ENCODE measurements at regions not wholly inside any gene's neighbourhood (a gene's known extent, or its start where the extent isn't known, plus 50 kb on each side); places are given as distances from the start of the nearest gene placed in this dataset.
"Not testable (repeated sequence)": the region's sequence is repeated elsewhere in the genome, so short reads cannot be mapped to it uniquely, and the experiment has no call there.

DNA sequence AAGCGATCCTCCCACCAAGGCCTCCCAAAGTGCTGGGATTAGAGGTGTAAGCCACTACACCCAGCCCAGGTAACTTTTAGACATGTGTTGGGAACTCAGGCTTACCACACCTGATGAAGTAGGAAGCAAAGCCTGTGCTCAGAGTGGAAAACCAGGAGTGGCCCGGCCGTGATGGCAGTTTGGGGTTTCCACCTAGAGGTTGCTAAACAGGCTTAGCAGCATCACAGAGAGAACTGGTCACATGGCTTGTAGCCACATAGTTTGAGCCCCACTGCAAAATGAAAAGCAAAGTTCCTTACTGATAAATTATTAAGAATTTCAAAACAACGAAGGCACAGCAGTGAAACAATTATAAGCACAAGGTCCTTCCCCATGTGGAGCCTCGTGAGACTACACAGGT, 142.6 kb upstream of the CXADR start:
- Mint-ChIP-seq H3K4me3 (no peak overlapping the region), H3K4me1 (ENCODE audit: low read depth) (no peaks in the 10 kb centered on the region), H3K36me3 (ENCODE audit: low read depth) (no peaks in the 10 kb centered on the region), H3K27ac (no peak overlapping the region), H3K9me3 (peaks cover 7% of the 10 kb centered on the region), H3K27me3 (peaks cover 3% of the 10 kb centered on the region)
- intact Hi-C loops (cut with micrococcal nuclease): no loop called here

DNA sequence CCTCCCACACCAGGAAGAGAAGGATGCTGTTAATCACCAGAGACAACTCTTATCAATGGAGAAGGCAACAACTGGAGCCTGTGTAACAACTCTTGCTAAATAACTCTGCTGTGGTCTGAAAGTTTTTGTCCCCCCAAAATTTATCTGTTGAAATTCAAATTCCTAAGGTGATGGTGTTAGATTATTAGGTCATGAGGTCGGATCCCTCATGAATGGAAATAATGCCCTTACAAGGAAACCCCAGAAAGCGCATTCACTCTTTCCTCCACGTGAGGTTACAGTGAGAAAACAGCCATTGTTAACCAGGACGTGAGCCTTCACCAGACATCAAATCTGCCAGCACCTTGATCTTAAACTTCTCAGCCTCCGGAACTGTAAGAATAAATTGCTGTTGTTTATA, 141.9 kb upstream of the CXADR start:
- Mint-ChIP-seq H3K27ac (no peak overlapping the region), H3K9me3 (peaks cover 13% of the 10 kb centered on the region), H3K27me3 (peaks cover 3% of the 10 kb centered on the region), H3K4me3 (no peak overlapping the region), H3K4me1 (ENCODE audit: low read depth) (no peaks in the 10 kb centered on the region), H3K36me3 (ENCODE audit: low read depth) (no peaks in the 10 kb centered on the region)
- intact Hi-C loops (cut with micrococcal nuclease): no loop called here

DNA sequence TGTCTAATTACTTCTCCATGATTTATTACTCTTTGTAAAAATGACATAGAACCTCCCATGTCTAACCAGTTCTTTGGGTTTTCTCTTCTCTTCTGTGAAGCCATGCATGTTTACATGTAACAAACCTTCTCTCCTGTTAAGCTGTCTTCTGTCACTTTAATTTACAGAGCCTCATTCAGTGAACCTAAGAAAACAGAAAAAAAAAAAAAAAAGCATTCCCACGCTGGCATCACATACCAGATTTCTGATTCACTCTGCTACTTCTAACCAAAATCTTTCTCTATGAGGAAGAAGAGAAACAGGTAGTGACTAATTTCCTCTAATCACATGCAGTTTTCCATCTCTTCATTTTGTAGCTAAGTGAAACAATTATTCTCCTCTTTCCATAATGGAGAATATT, 141.4 kb upstream of the CXADR start:
- no peak overlapping the region for H3K27ac Mint-ChIP-seq
- H3K27me3 Mint-ChIP-seq: peaks cover 3% of the 10 kb centered on the region
- H3K9me3 Mint-ChIP-seq: peaks cover 12% of the 10 kb centered on the region
- intact Hi-C loops (cut with micrococcal nuclease): no loop called here
- H3K4me3 Mint-ChIP-seq: no peak overlapping the region
- no peaks in the 10 kb centered on the region for H3K4me1 Mint-ChIP-seq (ENCODE audit: low read depth)
- no peaks in the 10 kb centered on the region for H3K36me3 Mint-ChIP-seq (ENCODE audit: low read depth)

DNA sequence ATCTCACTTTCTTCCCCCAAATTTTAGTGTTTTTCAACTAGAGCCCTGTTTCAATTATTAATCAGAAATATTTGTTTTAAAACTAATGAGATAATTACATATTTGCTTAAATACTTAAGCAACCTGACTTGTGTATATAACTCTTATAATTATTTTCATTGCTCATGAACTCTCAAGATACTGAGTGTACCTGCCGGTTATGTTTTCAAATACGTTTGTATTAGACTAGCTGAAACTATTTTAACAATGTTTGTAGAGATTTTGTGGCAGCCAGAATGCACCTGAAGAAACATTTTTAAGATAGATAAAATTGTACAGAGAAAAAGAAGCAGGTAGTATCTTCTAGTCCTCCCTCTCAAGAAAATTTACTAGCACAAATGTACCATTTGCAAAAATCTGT, 140.6 kb upstream of the CXADR start:
- Mint-ChIP-seq H3K27me3 (peaks cover 3% of the 10 kb centered on the region), H3K4me3 (no peak overlapping the region), H3K36me3 (ENCODE audit: low read depth) (no peaks in the 10 kb centered on the region), H3K4me1 (ENCODE audit: low read depth) (no peaks in the 10 kb centered on the region), H3K27ac (no peak overlapping the region), H3K9me3 (peaks cover 9% of the 10 kb centered on the region)
- intact Hi-C loops (cut with micrococcal nuclease): no loop called here

DNA sequence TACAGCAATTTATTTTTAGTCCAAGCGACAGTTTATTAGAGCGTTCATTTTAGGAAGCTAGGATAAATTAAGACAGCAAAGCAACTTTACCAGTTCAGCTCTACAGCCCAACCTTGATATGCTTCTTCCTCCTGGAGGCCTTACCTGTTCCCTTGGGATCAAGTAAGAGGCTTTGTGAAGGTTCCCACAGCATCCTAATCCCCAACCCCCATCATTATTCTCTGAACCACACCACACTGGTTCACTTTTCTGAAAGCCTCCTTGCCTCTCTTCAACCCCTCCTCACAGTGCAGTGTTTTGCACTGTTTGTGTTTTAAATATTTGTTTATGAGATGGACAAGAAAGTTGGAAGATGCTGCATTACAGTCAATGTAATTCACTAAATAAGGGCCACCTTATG, 126.3 kb upstream of the CXADR start:
- no peak overlapping the region for H3K4me3 Mint-ChIP-seq
- H3K27me3 Mint-ChIP-seq: peaks cover 3% of the 10 kb centered on the region
- peaks cover 8% of the 10 kb centered on the region for H3K9me3 Mint-ChIP-seq
- H3K4me1 Mint-ChIP-seq (ENCODE audit: low read depth): peaks cover 8% of the 10 kb centered on the region
- no peaks in the 10 kb centered on the region for H3K36me3 Mint-ChIP-seq (ENCODE audit: low read depth)
- no peak overlapping the region for H3K27ac Mint-ChIP-seq
- intact Hi-C loops (cut with micrococcal nuclease): loop anchor here (10.0 kb wide), 1 partner anchor 168 kb away; no protein-coding TSS in a partner anchor

DNA sequence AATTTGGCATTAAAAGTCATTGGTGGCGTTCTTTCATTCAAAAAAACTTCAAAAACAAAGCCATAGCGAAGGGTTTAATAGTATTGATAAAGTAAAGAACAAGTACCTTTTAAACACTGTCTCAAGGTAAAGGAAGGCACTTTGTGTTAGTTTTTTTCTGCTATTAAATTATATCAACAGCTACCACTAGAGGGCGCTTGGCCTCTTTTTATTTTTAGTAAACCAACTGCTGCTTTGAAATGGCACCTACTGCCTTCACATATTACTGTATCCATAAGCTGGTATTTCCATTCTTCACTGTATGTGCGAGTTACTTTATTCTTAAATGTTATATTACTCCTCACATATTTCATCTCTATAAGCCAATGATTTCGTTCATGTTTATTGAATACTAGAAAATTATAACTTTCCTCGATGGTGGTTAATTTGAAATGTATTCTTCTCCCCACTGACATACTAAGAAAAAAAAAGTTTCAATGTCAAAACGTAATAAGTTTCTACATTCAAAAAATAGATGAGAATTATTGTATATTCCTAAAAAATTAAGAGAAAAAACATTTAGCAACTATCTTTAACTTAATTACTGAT, 125.7 kb upstream of the CXADR start:
- peaks cover 8% of the 10 kb centered on the region for H3K4me1 Mint-ChIP-seq (ENCODE audit: low read depth)
- intact Hi-C loops (cut with micrococcal nuclease): loop anchor here (1.0 to 10.0 kb wide), 2 partner anchors 168 to 199 kb away; no protein-coding TSS in a partner anchor
- H3K27ac Mint-ChIP-seq: no peak overlapping the region
- H3K9me3 Mint-ChIP-seq: peaks cover 5% of the 10 kb centered on the region
- no peak overlapping the region for H3K4me3 Mint-ChIP-seq
- H3K27me3 Mint-ChIP-seq: peaks cover 3% of the 10 kb centered on the region
- H3K36me3 Mint-ChIP-seq (ENCODE audit: low read depth): no peaks in the 10 kb centered on the region

DNA sequence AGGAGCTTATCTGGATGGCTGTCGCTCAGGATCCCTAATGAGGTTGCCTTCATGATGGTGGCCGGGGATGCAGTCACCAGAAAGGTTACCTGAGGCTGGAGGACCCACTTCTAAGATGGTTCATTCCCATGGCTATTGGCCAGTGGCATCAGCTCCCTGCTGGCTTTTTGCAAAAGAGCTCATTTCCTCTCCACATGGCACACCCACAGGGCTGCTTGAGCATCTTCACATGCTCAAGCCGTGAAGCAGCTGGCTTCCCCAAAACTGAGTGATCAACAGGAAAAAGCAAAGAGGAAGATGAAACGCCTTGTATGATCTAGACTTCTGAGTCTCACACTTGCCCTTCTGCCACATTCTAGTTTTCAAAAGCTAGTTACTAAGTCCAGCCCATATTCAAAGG, 124.6 kb upstream of the CXADR start:
- H3K9me3 Mint-ChIP-seq: no peaks in the 10 kb centered on the region
- intact Hi-C loops (cut with micrococcal nuclease): loop anchor here (10.0 kb wide), 1 partner anchor 167 kb away; no protein-coding TSS in a partner anchor
- no peak overlapping the region for H3K4me3 Mint-ChIP-seq
- H3K27me3 Mint-ChIP-seq: peaks cover 3% of the 10 kb centered on the region
- H3K4me1 Mint-ChIP-seq (ENCODE audit: low read depth): peaks cover 8% of the 10 kb centered on the region
- no peaks in the 10 kb centered on the region for H3K36me3 Mint-ChIP-seq (ENCODE audit: low read depth)
- no peak overlapping the region for H3K27ac Mint-ChIP-seq

DNA sequence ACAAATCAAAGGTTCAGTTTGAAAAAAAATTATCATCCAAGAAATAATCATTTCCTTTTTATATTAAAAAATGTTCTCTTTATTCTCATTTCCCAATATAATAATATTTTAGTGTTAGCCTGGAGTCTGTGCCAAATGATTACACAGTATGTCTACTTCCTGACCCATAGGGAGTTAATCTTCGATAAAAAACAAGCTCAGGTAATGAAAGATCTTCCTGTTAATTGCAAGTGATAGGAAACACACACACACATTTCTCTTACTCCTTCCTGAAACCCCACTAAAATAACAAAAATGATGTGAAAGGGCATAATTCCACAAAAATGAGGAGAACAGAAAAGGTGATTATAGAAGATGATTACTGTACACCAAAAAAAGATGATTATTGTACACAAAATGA, 123.5 kb upstream of the CXADR start:
- intact Hi-C loops (cut with micrococcal nuclease): loop anchor here (10.0 kb wide), 1 partner anchor 165 kb away; no protein-coding TSS in a partner anchor
- Mint-ChIP-seq H3K27ac (no peak overlapping the region), H3K36me3 (ENCODE audit: low read depth) (no peaks in the 10 kb centered on the region)

DNA sequence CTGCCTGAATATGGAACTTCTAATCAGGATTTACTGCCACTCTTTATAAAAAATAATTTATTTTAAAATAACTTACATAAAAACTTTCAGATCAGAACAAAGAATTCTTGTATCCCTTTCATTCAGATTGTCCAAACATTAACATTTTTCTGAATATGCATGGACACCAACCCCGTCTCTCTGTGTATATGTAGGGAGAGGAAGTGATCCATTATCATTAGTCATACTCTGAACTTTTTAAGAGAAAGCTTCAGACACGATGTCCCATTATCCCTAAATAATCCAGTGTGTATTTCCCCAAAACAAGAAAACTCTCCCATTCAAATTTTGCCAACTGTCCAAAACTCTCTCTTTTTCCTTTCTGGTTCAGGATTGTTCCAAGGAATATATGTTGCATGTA, 122.3 kb upstream of the CXADR start:
- intact Hi-C loops (cut with micrococcal nuclease): no loop called here
- H3K4me1 Mint-ChIP-seq (ENCODE audit: low read depth): peaks cover 8% of the 10 kb centered on the region
- H3K4me3 Mint-ChIP-seq: no peak overlapping the region
- H3K27me3 Mint-ChIP-seq: peaks cover 1% of the 10 kb centered on the region
- H3K9me3 Mint-ChIP-seq: no peaks in the 10 kb centered on the region
- no peak overlapping the region for H3K27ac Mint-ChIP-seq
- H3K36me3 Mint-ChIP-seq (ENCODE audit: low read depth): no peaks in the 10 kb centered on the region

More for the DNA sequence above, 123.5 kb upstream of the CXADR start:
- Mint-ChIP-seq H3K9me3 (no peaks in the 10 kb centered on the region), H3K4me1 (ENCODE audit: low read depth) (peaks cover 8% of the 10 kb centered on the region), H3K4me3 (no peak overlapping the region), H3K27me3 (peaks cover 3% of the 10 kb centered on the region)

DNA sequence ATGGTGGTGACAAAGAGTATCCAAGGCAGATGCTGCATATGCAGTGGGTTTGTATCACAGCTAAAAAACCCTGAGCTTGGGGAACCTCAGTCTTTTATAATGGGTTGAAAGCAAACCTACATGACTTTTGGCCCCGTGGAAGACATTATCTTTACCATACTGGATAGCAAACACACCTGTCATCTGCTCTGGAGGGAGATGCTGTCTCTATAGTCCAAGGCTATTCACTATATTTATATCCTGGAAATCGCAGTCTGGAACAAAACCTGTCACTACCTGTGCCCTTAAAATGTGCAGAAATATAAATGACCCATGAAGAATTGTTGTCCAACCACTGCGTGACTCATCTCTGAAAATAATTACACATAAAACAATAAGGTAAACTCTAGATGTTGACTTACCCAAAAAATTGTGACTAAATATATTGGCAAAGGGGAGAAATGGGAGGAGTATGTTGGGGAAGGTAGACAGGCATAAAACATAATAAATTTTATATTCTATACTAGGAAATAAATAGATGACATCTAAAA, 121.0 kb upstream of the CXADR start:
- H3K36me3 Mint-ChIP-seq (ENCODE audit: low read depth): no peaks in the 10 kb centered on the region
- intact Hi-C loops (cut with micrococcal nuclease): no loop called here
- H3K27me3 Mint-ChIP-seq: peaks cover 3% of the 10 kb centered on the region
- H3K9me3 Mint-ChIP-seq: no peaks in the 10 kb centered on the region
- peaks cover 8% of the 10 kb centered on the region for H3K4me1 Mint-ChIP-seq (ENCODE audit: low read depth)
- no peak overlapping the region for H3K4me3 Mint-ChIP-seq
- no peak overlapping the region for H3K27ac Mint-ChIP-seq

DNA sequence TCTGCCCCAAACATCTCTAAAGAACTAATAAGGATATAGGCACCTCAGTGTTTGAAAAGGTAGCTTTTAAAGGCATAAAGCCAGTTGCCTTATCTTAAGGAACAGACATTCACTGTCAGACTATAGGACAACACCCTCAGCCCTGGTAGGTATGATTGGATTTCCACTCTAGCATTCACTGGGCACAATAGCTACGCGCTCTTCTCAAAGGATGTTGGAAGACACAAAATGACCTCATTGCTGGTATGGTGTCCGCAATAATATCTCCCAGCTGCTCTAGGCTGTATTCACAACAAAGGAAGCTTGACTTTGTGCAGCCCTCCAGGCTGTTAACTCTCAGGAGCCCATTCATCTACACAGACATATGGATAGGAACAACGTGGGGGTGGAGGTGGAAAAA, 119.4 kb upstream of the CXADR start:
- Mint-ChIP-seq H3K36me3 (ENCODE audit: low read depth) (no peaks in the 10 kb centered on the region), H3K4me3 (no peak overlapping the region), H3K4me1 (ENCODE audit: low read depth) (peaks cover 2% of the 10 kb centered on the region), H3K27ac (no peak overlapping the region), H3K9me3 (no peaks in the 10 kb centered on the region), H3K27me3 (peaks cover 6% of the 10 kb centered on the region)
- intact Hi-C loops (cut with micrococcal nuclease): no loop called here

DNA sequence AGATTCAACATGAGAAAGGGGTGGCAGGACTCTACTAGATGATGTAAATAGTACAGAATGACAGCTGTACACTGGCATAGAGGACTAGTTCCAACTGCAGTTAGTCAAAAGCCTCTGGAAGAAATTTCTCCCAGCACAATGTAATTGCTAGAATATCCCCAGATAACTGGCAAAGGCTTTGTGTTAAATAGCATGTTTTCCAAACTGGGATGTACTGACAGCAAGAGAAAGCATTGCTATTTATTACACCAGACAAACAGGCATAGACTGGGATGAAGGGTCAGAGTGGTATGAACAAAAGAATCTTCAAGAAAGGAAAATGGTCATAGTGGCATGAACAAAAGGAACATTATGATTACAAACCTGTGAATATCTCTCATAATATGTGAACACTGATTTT, 115.9 kb upstream of the CXADR start:
- intact Hi-C loops (cut with micrococcal nuclease): no loop called here
- no peaks in the 10 kb centered on the region for H3K9me3 Mint-ChIP-seq

DNA sequence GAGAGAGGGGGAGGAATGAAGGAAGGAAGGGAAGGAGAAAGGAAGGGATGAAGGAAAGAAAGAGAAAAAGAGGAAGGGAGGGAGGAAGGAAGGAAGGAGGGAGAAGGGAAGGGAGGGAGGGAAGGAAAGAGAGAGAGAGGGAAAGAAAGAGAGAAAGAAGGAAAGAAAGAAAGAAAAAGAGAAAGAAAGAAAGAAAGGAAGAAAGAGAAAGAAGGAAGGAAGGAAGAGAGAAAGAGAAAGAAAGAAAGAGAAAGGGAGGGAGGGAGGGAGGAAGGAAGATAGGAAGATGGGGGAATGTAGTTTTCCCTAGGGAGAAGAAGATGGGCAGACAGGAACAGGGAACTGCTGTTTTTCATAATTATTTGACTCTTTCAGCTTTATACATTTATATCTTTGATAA, 115.1 kb upstream of the CXADR start:
- Mint-ChIP-seq H3K9me3 (no peaks in the 10 kb centered on the region), H3K27me3 (peaks cover 4% of the 10 kb centered on the region), H3K27ac (no peak overlapping the region), H3K4me1 (ENCODE audit: low read depth) (no peaks in the 10 kb centered on the region), H3K36me3 (ENCODE audit: low read depth) (no peaks in the 10 kb centered on the region), H3K4me3 (no peak overlapping the region)
- intact Hi-C loops (cut with micrococcal nuclease): no loop called here

More for the DNA sequence above, 115.9 kb upstream of the CXADR start:
- H3K27me3 Mint-ChIP-seq: peaks cover 4% of the 10 kb centered on the region
- no peak overlapping the region for H3K27ac Mint-ChIP-seq
- no peaks in the 10 kb centered on the region for H3K36me3 Mint-ChIP-seq (ENCODE audit: low read depth)
- H3K4me1 Mint-ChIP-seq (ENCODE audit: low read depth): no peaks in the 10 kb centered on the region
- H3K4me3 Mint-ChIP-seq: no peak overlapping the region

DNA sequence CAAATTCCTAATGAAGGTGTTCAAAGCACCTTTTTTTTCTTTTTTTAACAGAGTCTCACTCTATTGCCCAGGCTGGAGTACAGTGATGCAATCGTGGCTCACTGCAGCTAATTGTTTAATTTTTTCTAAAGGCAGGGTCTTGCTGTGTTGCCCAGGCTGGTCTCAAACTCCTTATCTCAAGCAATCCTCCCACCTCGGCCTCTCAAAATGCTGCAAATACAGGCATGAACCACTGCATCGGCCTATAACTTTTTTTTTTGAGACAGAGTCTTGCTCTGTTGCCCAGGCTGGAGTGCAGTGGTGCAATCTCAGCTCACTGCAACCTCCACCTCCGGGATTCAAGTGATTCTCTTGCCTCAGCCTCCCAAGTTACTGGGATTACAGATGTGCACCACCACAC, 113.9 kb upstream of the CXADR start:
- H3K27ac Mint-ChIP-seq; H3K9me3 Mint-ChIP-seq; H3K27me3 Mint-ChIP-seq; H3K4me1 Mint-ChIP-seq (ENCODE audit: low read depth); intact Hi-C loops (cut with micrococcal nuclease); H3K4me3 Mint-ChIP-seq; H3K36me3 Mint-ChIP-seq (ENCODE audit: low read depth): not testable (repeated sequence)

DNA sequence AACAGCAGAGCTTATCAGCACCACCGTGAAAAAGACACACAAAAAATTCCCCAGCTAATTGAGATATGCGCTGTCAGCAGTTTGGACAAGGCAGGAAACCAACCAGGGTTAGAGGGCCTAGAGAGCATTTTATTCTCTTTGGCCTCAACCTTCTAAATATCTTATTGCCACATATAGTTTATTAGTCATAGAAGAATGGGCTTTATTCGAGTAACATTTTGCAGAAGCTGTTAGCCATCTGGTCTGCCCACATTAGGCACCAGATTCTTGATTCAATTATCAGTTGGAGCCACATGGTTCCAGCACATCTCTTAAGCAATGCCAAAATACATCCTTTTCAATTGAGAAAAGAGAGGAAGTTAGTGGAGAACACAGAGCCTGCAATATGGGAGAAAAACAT, 109.9 kb upstream of the CXADR start:
- no peak overlapping the region for H3K27ac Mint-ChIP-seq
- no peak overlapping the region for H3K4me3 Mint-ChIP-seq
- H3K9me3 Mint-ChIP-seq: peaks cover 17% of the 10 kb centered on the region
- H3K4me1 Mint-ChIP-seq (ENCODE audit: low read depth): no peaks in the 10 kb centered on the region
- H3K36me3 Mint-ChIP-seq (ENCODE audit: low read depth): no peaks in the 10 kb centered on the region
- intact Hi-C loops (cut with micrococcal nuclease): no loop called here
- no peaks in the 10 kb centered on the region for H3K27me3 Mint-ChIP-seq

Measured in dendritic cell treated with granulocyte-macrophage colony-stimulating factor and Interleukin-4, amounts not matched to agents 40 ng/mL and 50 ng/mL, for 4 days (primary cell).